ENCODE measurements at regions not wholly inside any gene's neighbourhood (a gene's known extent, or its start where the extent isn't known, plus 50 kb on each side); places are given as distances from the start of the nearest gene placed in this dataset.

DNA sequence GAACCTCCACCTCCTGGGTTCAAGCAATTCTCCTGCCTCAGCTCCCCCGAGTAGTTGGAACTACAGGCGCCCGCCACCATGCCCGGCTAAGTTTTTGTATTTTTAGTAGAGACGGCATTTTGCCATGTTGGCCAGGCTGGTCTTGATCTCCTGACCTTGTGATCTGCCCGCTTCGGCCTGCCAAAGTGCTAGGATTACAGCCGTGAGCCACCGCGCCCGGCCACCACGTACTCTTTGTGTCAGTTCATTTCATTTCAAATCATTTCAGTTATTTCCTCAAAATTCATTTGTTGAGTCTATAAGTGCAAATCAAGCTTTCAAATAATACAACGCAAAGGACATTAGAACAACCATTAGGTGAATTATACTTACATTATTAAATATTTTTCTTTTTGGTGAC is 943.8 kb downstream of the TYW1 start:
- TF ChIP-seq, protein P1, sequence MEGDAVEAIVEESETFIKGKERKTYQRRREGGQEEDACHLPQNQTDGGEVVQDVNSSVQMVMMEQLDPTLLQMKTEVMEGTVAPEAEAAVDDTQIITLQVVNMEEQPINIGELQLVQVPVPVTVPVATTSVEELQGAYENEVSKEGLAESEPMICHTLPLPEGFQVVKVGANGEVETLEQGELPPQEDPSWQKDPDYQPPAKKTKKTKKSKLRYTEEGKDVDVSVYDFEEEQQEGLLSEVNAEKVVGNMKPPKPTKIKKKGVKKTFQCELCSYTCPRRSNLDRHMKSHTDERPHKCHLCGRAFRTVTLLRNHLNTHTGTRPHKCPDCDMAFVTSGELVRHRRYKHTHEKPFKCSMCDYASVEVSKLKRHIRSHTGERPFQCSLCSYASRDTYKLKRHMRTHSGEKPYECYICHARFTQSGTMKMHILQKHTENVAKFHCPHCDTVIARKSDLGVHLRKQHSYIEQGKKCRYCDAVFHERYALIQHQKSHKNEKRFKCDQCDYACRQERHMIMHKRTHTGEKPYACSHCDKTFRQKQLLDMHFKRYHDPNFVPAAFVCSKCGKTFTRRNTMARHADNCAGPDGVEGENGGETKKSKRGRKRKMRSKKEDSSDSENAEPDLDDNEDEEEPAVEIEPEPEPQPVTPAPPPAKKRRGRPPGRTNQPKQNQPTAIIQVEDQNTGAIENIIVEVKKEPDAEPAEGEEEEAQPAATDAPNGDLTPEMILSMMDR (IDR thresholded peaks at IDR 0.05; ENCODE audit: low read length, missing control alignments): no peak
- no peak overlapping the region for H3K4me3 ChIP-seq (replicated peaks; ENCODE audit: low read depth, low read length)
- DNase-seq (ENCODE audit: low read depth): no peak

DNA sequence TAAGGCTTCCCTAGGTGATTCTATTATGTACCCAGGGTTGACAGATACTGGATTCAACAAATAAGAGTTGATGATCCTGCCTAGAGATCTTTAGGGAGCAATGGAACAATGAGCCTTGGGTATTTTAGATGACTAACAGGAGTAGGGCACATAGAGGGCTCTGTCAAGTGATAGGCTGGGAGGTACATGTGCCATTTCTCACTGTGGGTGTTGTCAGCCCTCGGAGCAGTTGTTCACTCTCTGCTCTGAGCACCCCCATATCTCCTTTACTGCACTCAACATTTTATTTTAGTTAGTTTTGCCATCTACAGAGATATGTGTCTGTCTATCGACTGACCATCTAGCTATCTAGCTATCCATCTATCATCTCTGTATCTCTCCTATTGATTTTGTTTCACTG is 950.6 kb downstream of the TYW1 start:
- no peak overlapping the region for H3K4me3 ChIP-seq (replicated peaks; ENCODE audit: low read depth, low read length)
- TF ChIP-seq, protein P1 (IDR thresholded peaks at IDR 0.05; ENCODE audit: low read length, missing control alignments): no peak
- DNase-seq (ENCODE audit: low read depth): no peak

DNA sequence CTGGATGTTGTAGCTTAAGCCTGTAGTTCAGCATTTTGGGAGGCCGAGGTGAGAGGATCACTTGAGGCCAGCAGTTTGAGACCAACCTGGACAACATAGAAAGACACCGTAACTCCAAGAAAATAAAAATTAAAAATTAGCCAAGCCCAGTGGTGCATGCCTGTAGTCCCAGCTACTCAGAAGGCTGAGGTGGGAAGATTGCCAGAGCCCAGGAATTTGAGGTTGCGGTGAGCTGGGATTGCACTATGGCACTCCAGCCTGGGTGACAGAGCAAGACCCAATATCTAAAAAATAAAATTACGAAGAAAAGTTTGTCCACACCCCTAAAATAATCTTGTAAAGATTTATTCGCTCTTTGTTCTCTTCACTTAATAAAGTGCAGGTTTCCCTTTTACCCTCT is 951.0 kb downstream of the TYW1 start:
- H3K4me3 ChIP-seq (replicated peaks; ENCODE audit: low read depth, low read length): no peak overlapping the region
- DNase-seq (ENCODE audit: low read depth): no peak
- TF ChIP-seq, protein P1 (IDR thresholded peaks at IDR 0.05; ENCODE audit: low read length, missing control alignments): no peak

DNA sequence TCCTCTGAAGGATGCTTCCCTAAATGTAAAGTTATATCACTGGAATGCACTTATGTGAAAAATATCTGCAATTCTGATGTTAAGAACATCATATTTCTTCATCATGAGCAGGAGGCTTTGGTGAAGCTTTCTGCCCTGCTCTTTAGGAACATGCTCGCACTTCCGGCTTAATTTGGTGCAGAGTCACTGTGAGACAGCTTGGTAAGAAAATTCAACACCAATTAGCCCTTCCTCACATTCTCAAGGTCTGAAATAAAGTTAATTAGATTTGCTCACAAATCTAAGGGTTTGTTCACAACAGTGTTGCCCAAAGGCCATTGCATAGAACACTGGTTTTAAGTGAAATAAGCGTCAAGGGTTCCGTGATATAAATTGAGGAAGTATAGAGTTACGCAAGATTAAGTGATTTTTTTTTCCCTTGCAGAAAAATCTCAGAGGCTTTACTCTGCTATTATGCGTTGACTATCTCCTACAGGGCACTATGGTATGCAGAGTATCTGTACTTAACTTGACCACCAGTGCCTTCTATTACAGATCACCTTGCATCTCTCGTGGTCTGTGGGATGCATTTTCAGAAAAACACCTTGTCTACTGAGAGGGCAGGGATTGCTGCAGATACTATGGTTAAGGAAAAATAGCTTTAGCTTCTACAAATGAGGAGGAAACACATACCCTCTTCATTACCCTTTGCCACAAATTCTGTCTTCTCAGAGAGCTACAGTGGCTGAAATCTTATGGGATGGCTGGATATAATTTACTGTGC is 953.9 kb downstream of the TYW1 start:
- DNase-seq (ENCODE audit: low read depth): no peak
- TF ChIP-seq, protein P1 (IDR thresholded peaks at IDR 0.05; ENCODE audit: low read length, missing control alignments): no peak
- no peak overlapping the region for H3K4me3 ChIP-seq (replicated peaks; ENCODE audit: low read depth, low read length)

DNA sequence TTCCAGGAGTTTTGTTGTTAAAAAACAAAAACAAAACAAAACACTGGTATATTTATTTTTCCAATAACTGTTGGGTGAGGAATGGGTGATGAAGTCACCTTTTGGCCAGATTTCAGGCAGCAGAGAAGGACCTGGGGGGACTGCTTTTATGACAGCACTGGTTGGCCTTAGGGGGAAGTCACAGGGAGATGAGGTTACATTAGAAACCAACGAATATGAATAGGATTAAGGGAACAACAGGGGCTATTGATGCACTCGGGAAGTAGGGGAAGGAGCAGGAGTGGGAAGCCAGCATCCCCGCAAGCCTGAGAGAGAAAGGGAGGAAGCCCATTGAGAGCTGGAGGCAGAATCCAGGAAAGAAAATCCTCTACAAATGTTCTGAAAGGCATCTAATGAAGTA is 958.4 kb downstream of the TYW1 start:
- no peak for DNase-seq (ENCODE audit: low read depth)
- no peak overlapping the region for H3K4me3 ChIP-seq (replicated peaks; ENCODE audit: low read depth, low read length)

DNA sequence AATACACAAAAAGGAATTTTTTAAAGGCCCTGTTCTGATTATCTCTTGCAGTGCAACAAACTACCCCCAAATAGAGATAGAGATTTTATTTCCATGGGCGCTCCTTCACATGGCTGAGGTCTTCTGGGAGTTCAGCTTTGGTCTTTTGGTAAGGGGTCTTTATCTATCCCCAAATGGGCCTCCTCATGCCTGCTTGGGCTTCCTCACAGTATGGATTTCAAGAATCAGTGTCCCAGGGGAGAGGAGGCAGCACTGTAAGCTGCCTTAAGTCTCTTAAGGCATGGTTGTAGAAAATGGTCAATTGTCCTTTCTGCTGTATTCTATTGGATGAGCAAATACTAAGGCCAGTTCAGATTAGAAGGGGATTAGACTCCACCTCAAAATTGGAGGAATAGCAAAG is 966.2 kb downstream of the TYW1 start:
- TF ChIP-seq, protein P1 (IDR thresholded peaks at IDR 0.05; ENCODE audit: low read length, missing control alignments): no peak
- DNase-seq (ENCODE audit: low read depth): no peak
- H3K4me3 ChIP-seq (replicated peaks; ENCODE audit: low read depth, low read length): no peak overlapping the region

More for the DNA sequence above, 958.4 kb downstream of the TYW1 start:
- TF ChIP-seq, protein P1 (IDR thresholded peaks at IDR 0.05; ENCODE audit: low read length, missing control alignments): no peak

DNA sequence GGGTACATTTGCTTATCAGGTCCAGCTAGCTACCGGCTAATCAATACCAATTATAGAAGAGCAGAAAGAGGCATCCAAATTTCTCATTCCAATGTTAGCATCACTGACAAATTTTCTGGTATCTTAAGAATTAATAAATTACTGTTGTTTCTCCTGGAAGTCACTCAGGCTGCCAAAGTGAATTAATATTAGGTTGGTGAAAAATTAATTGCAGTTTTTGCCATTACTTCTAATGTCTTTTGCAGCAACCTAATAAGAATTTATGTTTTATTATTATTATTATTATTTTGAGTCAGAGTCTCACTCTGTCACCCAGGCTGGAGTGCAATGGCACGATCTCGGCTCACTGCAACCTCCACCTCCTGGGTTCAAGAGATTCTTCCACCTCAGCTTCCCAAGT is 979.9 kb downstream of the TYW1 start:
- TF ChIP-seq, protein P1 (IDR thresholded peaks at IDR 0.05; ENCODE audit: low read length, missing control alignments): no peak
- H3K4me3 ChIP-seq (replicated peaks; ENCODE audit: low read depth, low read length): no peak overlapping the region
- no peak for DNase-seq (ENCODE audit: low read depth)
